Liver (tissue), 3 donors: ENCODE measurements at regions not wholly inside any gene's neighbourhood (a gene's known extent, or its start where the extent isn't known, plus 50 kb on each side); places are given as distances from the start of the nearest gene placed in this dataset.

ENCODE experiments used
- CTCF ChIP-seq: fragments of 150-350 bp; IDR thresholded peaks from 2 replicates; pipeline ENCODE4 v1.5.1; 2017; ENCODE audit warnings: improper control_type of control experiment, low read depth, low read length; ENCODE audit not compliant: missing input control
- FOXA2 ChIP-seq: IDR thresholded peaks from 2 replicates; pipeline ENCODE4 v1.6.1; 2016; ENCODE audit warnings: antibody characterized with exemption
- MAX ChIP-seq: IDR thresholded peaks from 2 replicates; pipeline ENCODE4 v1.6.1; 2016; ENCODE audit warnings: antibody characterized with exemption
- RAD21 ChIP-seq, 2 donors: IDR thresholded peaks; 2 replicates each; pipeline ENCODE4 v1.6.1; 2016; ENCODE audit warnings: antibody characterized with exemption in 2 of 2, mild to moderate bottlenecking in 2 of 2
- TAF1 ChIP-seq: conservative IDR thresholded peaks from 2 replicates; pipeline ENCODE4 v1.6.1; 2016; ENCODE audit warnings: antibody characterized with exemption, mild to moderate bottlenecking
- YY1 ChIP-seq: IDR thresholded peaks from 2 replicates; pipeline ENCODE4 v1.6.1; 2016; ENCODE audit warnings: antibody characterized with exemption, mild to moderate bottlenecking
- donor health status: healthy.
- donor health status: healthy.

- no peak for TF ChIP-seq CTCF
- TF ChIP-seq RAD21 (IDR thresholded peaks at IDR 0.05) = no peak
- TF ChIP-seq YY1 = no peak
- TF ChIP-seq FOXA2 = no peak
- TF ChIP-seq MAX = no peak
- TF ChIP-seq TAF1 = no peak
These were observed 103.9 kb upstream of the VASH1 start for GRCh38 chr14:76657404-76657803.
